ENCODE measurements at regions not wholly inside any gene's neighbourhood (a gene's known extent, or its start where the extent isn't known, plus 50 kb on each side); places are given as distances from the start of the nearest gene placed in this dataset.

DNA sequence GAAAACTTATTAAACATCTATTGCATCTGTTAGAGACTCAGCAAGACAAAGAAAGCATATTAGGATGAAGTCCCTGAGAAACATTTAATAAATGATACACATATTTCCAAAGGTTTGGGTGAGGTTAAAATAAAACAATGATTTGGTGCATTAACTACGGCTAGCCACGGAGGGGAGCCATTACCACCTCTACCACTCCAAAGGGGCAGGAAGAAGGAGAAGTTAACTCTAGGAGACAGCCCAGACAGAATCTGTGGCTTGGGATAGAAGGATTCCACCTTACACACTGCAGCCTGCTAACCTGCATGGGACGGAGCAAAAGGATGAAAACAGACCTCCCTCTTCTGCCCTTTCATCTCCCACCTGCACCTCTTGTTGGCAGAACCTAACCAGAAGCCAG is 189.1 kb upstream of the C1QTNF7 start:
- Mint-ChIP-seq H3K27me3 (no peaks in the 10 kb centered on the region), H3K9me3 (no peaks in the 10 kb centered on the region), H3K36me3 (no peaks in the 10 kb centered on the region), H3K4me1 (peaks cover 5 to 17% (median 17%) of the 10 kb centered on the region in 3 donors), H3K4me3 (no peak overlapping the region), H3K27ac (peak overlapping the region in 3 of 6 donors; percentile 1 to 57 (median 22))
- ATAC-seq (ENCODE audit: low read depth in 2 of 2) (peak in 1 of 2 donors; percentile 50), DNase-seq (peak; percentile 25)

DNA sequence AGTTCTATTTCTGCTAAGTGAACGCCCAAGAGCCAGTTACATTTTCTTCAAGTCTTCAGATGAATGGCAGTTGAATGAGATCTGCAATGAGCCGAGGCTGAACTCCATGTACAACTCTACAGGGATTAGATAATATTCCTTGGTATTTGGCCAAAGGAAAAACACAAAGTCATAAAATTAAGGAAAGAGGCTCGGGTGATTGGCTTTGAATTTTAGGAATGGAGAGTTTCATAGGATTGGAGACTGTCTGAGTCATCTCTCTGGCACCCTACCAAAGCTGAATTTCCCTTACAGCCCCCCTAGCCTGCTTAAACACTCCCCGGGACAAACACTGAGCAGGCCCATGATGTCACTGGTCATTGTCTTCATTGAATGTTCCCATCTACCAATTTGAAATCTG is 188.0 kb upstream of the C1QTNF7 start:
- ATAC-seq (ENCODE audit: low read depth in 2 of 2): no peak
- Mint-ChIP-seq H3K4me3 (no peak overlapping the region), H3K27ac (peak overlapping the region in 1 of 6 donors; percentile 61), H3K4me1 (peaks cover 0 to 8% (median 8%) of the 10 kb centered on the region in 3 donors), H3K27me3 (no peaks in the 10 kb centered on the region), H3K36me3 (no peaks in the 10 kb centered on the region), H3K9me3 (no peaks in the 10 kb centered on the region)
- no peak for DNase-seq

DNA sequence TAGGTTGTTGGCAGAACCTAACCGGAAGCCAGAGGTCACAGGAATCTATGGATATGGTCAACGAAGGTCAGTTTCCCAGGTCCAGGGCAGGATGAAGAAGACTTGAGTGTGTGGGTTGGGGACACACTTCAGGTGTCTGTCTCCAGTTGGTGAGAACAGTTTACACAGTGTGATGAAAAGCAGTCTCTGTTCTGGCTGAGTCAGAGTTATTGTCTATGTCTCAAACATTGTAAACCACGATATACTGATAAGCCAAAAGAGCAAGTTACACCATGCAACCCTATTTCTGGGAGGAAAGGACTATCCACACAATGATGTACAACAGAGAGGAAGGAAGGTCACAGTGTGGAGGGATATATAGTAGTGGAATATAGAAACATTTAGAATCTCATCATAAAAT is 187.1 kb upstream of the C1QTNF7 start:
- Mint-ChIP-seq H3K27me3 (no peaks in the 10 kb centered on the region), H3K4me1 (peaks cover 0 to 8% (median 8%) of the 10 kb centered on the region in 3 donors), H3K36me3 (no peaks in the 10 kb centered on the region), H3K27ac (peak overlapping the region in 1 of 6 donors; percentile 6), H3K9me3 (no peaks in the 10 kb centered on the region), H3K4me3 (no peak overlapping the region)
- ATAC-seq (ENCODE audit: low read depth in 2 of 2) (no peak), DNase-seq (no peak)

DNA sequence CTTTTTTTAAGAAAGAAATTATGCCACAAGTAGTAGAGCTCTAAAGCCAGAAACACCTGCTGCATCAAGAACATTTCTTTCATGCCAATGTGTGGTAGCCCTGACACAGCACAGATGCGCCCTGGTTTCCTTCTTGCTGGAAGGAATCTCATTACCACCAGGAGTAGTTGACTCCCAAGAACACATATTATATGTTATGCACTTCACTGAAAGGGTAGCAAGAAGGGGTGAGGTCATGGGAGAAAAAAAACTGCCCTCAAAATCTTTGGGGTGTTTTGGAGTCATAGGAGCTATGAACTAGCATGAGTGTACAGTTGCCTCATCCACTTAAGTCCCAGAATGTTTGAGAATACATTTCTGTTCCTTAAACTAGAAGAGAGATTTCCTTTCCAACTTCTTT is 185.8 kb upstream of the C1QTNF7 start:
- H3K9me3 Mint-ChIP-seq: no peaks in the 10 kb centered on the region
- peaks cover 0 to 8% (median 8%) of the 10 kb centered on the region in 3 donors for H3K4me1 Mint-ChIP-seq
- ATAC-seq (ENCODE audit: low read depth in 2 of 2) (no peak), DNase-seq (no peak)
- no peaks in the 10 kb centered on the region for H3K27me3 Mint-ChIP-seq
- peak overlapping the region in 1 of 6 donors; percentile 63 for H3K27ac Mint-ChIP-seq
- H3K4me3 Mint-ChIP-seq: no peak overlapping the region
- no peaks in the 10 kb centered on the region for H3K36me3 Mint-ChIP-seq

DNA sequence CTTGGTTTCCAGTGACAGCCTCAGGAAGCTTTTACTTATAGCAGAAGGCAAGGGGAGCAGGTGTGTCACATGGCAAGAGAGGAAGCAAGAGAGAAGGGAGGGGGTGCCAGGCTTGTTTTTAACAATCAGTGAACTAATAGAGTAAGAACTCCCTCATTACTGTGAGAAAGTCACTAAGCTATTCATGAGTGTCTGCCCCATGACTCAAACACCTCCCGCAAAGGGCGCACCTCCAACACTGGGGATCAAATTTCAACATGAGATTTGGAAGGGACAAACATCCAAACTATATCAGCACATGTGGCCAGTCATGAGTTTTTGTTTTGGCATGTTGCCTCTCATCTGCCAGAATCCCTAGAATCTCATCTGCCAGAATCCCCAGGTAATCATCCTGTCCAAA is 183.5 kb upstream of the C1QTNF7 start:
- no peak overlapping the region for H3K27ac Mint-ChIP-seq
- no peaks in the 10 kb centered on the region for H3K4me1 Mint-ChIP-seq
- no peaks in the 10 kb centered on the region for H3K36me3 Mint-ChIP-seq
- DNase-seq: no peak
- H3K4me3 Mint-ChIP-seq: no peak overlapping the region
- no peaks in the 10 kb centered on the region for H3K27me3 Mint-ChIP-seq
- no peaks in the 10 kb centered on the region for H3K9me3 Mint-ChIP-seq
- no peak for ATAC-seq (ENCODE audit: low read depth in 2 of 2)

DNA sequence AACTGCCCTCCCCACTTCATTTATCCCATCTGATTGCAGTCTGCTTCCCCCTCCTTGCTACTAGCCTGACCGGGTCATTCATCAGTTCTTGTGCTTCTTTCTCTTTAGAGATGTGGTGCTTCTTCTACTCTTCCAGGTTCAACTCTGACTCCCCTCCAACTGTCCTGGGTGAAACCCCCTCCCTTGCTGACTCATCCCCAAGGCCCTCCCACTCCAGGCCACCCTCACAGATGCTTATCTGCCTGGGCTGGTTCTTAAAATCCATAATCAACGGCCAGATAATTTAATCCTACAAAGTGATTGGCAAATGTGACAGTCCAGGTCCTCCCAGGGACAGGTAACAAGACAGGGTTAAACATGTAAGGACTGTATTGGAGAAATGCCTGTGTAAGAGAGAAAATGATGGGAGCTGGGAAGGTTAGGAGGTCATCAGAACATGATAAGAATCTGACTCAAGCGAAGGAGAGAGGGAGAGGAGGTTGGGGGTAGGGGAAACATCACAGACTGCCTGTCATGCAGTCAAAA is 182.8 kb upstream of the C1QTNF7 start:
- H3K4me1 Mint-ChIP-seq: no peaks in the 10 kb centered on the region
- no peaks in the 10 kb centered on the region for H3K9me3 Mint-ChIP-seq
- no peaks in the 10 kb centered on the region for H3K36me3 Mint-ChIP-seq
- ATAC-seq (ENCODE audit: low read depth in 2 of 2) (no peak), DNase-seq (no peak)
- peak overlapping the region in 1 of 6 donors; percentile 54 for H3K27ac Mint-ChIP-seq
- no peak overlapping the region for H3K4me3 Mint-ChIP-seq
- H3K27me3 Mint-ChIP-seq: no peaks in the 10 kb centered on the region

DNA sequence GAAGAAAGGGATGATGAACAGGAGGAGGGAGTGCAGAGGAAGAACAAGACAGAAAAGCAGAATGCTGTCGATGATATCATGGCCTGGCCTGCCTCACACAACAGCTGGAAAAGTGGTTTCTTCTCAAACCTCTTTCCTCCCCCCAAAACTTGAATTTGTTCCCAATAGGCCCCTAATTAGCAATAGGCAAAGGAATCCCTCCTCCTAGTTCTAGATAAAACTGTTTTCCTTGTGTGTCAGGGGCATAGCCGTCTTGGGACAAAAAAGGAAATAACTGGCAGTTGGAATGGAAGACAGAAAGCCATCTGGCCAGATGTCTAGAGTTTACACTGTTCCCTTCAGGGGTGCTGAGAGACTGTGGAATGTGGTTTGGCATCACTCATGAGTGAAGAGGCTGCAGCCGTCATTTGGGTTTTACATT is 177.8 kb upstream of the C1QTNF7 start:
- H3K9me3 Mint-ChIP-seq: no peaks in the 10 kb centered on the region
- ATAC-seq (ENCODE audit: low read depth in 2 of 2) (no peak), DNase-seq (no peak)
- no peak overlapping the region for H3K4me3 Mint-ChIP-seq
- H3K27ac Mint-ChIP-seq: no peak overlapping the region
- no peaks in the 10 kb centered on the region for H3K36me3 Mint-ChIP-seq
- H3K4me1 Mint-ChIP-seq: peaks cover 5 to 13% (median 12%) of the 10 kb centered on the region in 3 donors
- H3K27me3 Mint-ChIP-seq: no peaks in the 10 kb centered on the region

DNA sequence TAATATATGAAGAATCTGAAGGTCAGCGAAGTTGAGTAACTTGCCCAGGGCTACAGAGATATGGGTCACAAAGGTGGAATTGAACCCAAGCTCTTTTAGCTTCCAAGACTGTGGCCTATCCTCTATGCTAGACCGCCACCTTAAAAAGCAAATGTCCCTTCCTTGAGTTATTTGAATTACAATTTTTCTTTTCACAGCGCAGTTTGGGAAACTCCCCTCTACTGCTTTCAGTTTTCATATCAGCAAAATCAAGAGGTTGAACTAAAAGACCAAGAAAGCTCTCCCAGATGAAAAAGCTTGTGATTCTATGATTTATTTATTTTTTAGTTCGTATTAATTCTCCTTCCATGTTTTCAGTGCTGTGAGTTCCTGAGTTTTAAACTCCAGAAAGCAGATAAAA is 174.5 kb upstream of the C1QTNF7 start:
- peak overlapping the region in 6 of 8 donors; percentile 7 to 43 (median 38) for H3K4me3 Mint-ChIP-seq

DNA sequence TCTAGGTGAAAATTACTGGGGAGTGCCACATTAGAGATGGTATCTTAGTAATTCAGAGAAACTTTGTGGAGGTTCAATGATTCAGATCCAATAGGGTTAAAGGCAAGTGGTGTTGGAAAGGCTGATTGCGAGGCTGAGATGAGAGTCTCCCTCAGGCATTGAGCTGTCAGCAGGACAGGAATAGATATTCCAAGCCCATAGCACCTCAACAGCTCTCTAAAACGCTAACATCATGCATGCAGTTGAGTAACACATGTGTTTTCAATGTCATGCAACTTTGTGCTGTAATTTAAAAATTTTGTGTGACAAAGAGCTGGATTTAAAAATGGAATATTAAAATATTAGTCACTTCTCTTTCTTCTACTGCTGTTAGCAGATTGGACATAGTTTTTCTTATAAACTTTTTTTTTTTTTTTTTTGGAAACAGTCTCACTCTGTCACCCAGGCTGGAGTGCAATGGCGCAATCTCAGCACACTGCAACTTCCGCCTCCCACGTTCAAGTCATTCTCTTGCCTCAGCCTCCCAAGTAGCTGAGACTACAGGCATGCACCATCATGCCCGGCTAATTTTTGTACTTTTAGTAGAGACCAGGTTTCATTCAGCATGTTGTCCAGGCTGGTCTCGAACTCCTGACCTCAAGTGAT is 173.5 kb upstream of the C1QTNF7 start:
- DNase-seq: no peak
- ATAC-seq (ENCODE audit: low read depth in 2 of 2): no peak
- no peaks in the 10 kb centered on the region for H3K36me3 Mint-ChIP-seq
- H3K4me3 Mint-ChIP-seq: no peak overlapping the region
- H3K9me3 Mint-ChIP-seq: peaks cover 0 to 5% (median 0%) of the 10 kb centered on the region in 7 donors
- peaks cover 5 to 13% (median 12%) of the 10 kb centered on the region in 3 donors for H3K4me1 Mint-ChIP-seq
- no peaks in the 10 kb centered on the region for H3K27me3 Mint-ChIP-seq
- H3K27ac Mint-ChIP-seq: no peak overlapping the region

More for the DNA sequence above, 174.5 kb upstream of the C1QTNF7 start:
- Mint-ChIP-seq H3K27ac (peak overlapping the region in 5 of 6 donors; percentile 2 to 87 (median 12)), H3K4me1 (peaks cover 5 to 13% (median 12%) of the 10 kb centered on the region in 3 donors), H3K9me3 (peaks cover 0 to 5% (median 0%) of the 10 kb centered on the region in 7 donors), H3K36me3 (no peaks in the 10 kb centered on the region), H3K27me3 (no peaks in the 10 kb centered on the region)
- ATAC-seq (ENCODE audit: low read depth in 2 of 2): peak; percentile 66 to 92
- peak; percentile 22 for DNase-seq

DNA sequence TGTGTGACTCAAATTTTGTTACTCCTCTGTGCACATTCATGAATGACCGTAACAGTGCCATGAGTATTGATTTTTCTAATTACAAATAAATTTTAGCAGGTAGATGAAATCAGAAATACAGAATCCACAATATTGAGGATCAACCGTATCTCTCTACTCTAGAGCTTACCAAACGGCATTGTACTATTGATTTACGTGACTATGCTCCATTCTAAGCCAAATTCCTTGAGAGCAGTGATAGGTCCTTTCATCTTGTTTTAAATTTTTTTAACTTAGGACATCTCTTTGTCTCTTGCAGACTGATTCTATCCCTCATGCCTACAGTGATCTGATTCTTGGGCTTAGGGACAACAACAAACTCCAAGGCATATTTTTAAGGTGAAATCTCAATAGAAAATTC is 172.3 kb upstream of the C1QTNF7 start:
- ATAC-seq (ENCODE audit: low read depth in 2 of 2) (no peak), DNase-seq (no peak)
- Mint-ChIP-seq H3K27ac (peak overlapping the region in 2 of 6 donors; percentile 10 to 21), H3K9me3 (peaks cover 0 to 5% (median 0%) of the 10 kb centered on the region in 7 donors), H3K27me3 (no peaks in the 10 kb centered on the region), H3K4me1 (peaks cover 5 to 13% (median 12%) of the 10 kb centered on the region in 3 donors), H3K36me3 (no peaks in the 10 kb centered on the region), H3K4me3 (no peak overlapping the region)

DNA sequence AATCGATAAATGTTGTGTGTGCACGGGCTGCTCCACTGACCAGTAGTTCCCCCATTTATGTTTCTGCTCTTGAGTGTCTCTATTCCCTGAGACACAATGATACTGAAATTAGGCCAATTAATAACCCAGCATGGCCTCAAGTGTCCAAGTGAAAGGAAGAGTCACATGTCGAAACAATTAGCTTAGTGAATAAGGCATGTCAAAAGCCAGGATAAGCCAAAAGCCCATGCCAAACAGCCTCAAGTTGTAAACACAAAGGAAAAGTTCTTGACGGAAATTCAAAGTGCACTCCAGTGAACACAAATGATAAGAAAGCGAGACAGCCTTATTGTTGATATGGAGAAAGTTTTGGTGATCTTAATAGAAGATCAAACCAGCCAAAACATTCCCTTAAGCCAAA is 167.1 kb upstream of the C1QTNF7 start:
- peaks cover 11 to 23% (median 15%) of the 10 kb centered on the region in 7 donors for H3K9me3 Mint-ChIP-seq
- no peak overlapping the region for H3K4me3 Mint-ChIP-seq
- H3K4me1 Mint-ChIP-seq: no peaks in the 10 kb centered on the region
- no peaks in the 10 kb centered on the region for H3K27me3 Mint-ChIP-seq
- DNase-seq (no peak), ATAC-seq (ENCODE audit: low read depth in 2 of 2) (no peak)
- H3K36me3 Mint-ChIP-seq: peaks cover 0 to 8% of the 10 kb centered on the region in 2 donors
- H3K27ac Mint-ChIP-seq: no peak overlapping the region

DNA sequence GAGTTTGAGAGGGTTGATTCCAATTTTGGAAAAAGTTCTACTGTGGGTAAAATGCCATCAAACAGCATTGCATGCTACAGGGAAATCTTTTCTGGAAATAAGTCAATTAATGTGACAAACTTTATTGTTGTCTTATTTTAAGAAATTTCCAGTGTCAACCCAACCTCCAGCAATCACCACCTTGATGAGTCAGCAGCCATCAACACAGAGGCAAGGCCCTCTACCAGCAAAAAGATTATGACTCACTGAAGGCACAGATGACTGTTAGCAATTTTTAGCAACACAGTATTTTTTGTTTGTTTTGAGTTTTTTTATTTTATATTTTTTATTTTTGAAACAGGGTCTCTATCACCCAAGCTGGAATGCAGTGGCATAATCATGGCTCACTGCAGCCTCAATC is 165.4 kb upstream of the C1QTNF7 start:
- ATAC-seq (ENCODE audit: low read depth in 2 of 2): no peak

DNA sequence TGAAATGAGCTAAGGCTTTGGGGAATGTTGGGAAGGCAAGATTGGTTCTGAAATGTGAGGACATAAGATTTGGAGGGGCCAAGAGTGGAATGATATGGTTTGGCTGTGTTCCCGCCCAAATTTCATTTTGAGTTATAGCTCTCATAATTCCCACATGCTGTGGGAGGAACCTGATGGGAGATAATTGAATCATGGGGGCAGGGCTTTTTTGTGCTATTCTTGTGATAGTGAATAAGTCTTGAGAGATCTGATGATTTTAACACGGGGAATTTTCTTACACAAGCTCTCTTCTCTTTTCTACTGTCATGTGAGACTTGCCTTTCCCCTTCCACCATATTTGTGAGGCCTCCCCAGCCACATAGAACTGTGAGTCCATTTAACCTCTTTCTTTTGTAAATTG is 157.6 kb upstream of the C1QTNF7 start:
- H3K4me1 Mint-ChIP-seq: no peaks in the 10 kb centered on the region
- peaks cover 0 to 12% (median 7%) of the 10 kb centered on the region in 3 donors for H3K27me3 Mint-ChIP-seq
- H3K9me3 Mint-ChIP-seq: peaks cover 11 to 71% (median 48%) of the 10 kb centered on the region in 7 donors
- no peak overlapping the region for H3K27ac Mint-ChIP-seq
- ATAC-seq (ENCODE audit: low read depth in 2 of 2) (no peak), DNase-seq (no peak)
- peaks cover 10 to 27% of the 10 kb centered on the region in 2 donors for H3K36me3 Mint-ChIP-seq
- H3K4me3 Mint-ChIP-seq: no peak overlapping the region

More for the DNA sequence above, 165.4 kb upstream of the C1QTNF7 start:
- Mint-ChIP-seq H3K27me3 (no peaks in the 10 kb centered on the region), H3K4me1 (no peaks in the 10 kb centered on the region), H3K27ac (no peak overlapping the region), H3K4me3 (no peak overlapping the region), H3K36me3 (peaks cover 6 to 9% of the 10 kb centered on the region in 2 donors), H3K9me3 (peaks cover 13 to 37% (median 28%) of the 10 kb centered on the region in 7 donors)
- no peak for DNase-seq

DNA sequence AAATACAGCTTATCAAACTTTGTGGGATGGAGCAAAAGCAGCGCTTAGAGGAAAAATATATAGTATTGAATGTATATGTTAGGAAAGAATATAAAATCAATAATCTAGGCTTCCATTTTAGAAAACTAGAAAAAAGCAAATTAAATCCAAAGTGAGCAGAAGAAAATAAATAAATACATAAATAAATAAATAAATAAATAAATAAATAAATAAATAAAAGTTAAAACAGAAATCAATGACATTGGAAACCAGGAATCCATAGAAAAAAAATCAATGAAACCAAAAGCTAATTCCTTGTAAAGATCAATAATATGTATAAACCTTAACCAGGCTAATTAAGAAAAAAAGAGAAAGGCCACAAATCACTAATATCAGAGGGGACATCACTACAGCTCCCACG is 141.8 kb upstream of the C1QTNF7 start:
- Mint-ChIP-seq H3K4me3 (no peak overlapping the region), H3K9me3 (peaks cover 0 to 5% (median 2%) of the 10 kb centered on the region in 7 donors), H3K36me3 (no peaks in the 10 kb centered on the region), H3K27ac (no peak overlapping the region), H3K27me3 (no peaks in the 10 kb centered on the region), H3K4me1 (peaks cover 0 to 5% (median 0%) of the 10 kb centered on the region in 3 donors)
- DNase-seq: no peak
- no peak for ATAC-seq (ENCODE audit: low read depth in 2 of 2)
